ENCODE measurements at regions not wholly inside any gene's neighbourhood (a gene's known extent, or its start where the extent isn't known, plus 50 kb on each side); places are given as distances from the start of the nearest gene placed in this dataset.

DNA sequence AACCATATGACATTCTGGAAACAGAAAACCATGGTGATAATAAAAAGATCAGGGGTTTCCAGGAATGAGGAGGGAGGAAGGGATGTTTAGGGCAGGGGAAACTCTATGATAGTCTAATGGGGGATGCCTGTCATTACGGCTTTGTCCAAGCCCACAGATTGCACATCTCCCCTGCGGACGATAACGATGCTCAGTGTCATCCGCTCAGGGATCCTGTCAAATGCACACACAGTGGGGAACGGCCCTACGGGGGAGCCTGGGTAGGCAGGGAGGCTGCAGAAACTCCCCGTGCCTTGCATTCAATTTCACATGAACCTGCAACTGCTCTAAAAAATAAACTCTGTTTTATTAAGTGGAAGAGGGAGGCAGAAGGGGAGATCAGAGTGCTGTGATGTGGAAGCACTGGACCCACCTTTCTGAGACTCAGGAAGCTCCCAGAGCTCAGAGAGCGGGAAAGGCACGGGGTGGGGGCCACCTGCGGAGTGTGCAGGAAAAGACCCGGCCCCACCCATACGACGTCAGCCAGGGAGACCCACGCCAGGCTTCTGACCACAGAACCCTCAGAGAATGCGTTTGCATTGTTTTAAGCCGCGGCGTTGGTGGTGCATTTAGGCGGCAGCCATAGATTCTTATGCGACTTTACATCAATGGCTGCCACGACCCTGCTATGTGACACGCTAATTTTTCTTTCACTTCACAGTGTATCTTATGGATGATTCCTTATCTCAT is 543.5 kb downstream of the BRD1 start:
- ATAC-seq (replicated peaks in 1 of 2) (no peak), DNase-seq (no peak)
- peaks cover 6% of the 10 kb centered on the region for H3K27me3 Mint-ChIP-seq (ENCODE audit: low read depth)

DNA sequence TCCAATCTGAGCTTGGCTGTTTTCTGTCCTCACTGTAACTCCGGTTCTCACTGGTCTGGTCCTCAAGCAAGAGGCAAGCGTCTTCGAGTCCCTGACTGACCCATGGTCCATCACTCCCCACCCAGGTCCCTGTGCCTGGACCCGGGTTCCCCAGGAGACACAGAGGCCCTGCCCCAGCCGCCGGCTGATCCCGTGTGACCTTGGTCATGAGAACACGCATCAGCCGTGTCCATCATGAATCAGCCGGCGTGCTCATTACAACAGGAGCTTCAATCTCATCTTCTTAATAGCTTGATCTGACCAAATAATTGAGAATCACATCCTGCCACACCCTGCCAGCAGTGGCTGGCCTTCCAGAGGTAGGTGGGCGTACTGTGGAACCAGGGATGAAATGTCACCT is 545.1 kb downstream of the BRD1 start:
- no peak for ATAC-seq (replicated peaks in 1 of 2)
- Mint-ChIP-seq H3K36me3 (ENCODE audit: insufficient read depth in 2 of 2) (peaks cover 0 to 1% of the 10 kb centered on the region in 2 donors), H3K27me3 (ENCODE audit: low read depth) (no peaks in the 10 kb centered on the region), H3K9me3 (peaks cover 2 to 4% of the 10 kb centered on the region in 2 donors), H3K4me3 (no peak overlapping the region), H3K4me1 (ENCODE audit: low read depth) (no peaks in the 10 kb centered on the region), H3K27ac (no peak overlapping the region)
- no peak for DNase-seq

More for the DNA sequence above, 543.5 kb downstream of the BRD1 start:
- H3K9me3 Mint-ChIP-seq, result peaks cover 2 to 4% of the 10 kb centered on the region in 2 donors
- H3K27ac Mint-ChIP-seq, result no peak overlapping the region
- no peaks in the 10 kb centered on the region for H3K4me1 Mint-ChIP-seq (ENCODE audit: low read depth)
- no peak overlapping the region for H3K4me3 Mint-ChIP-seq
- peaks cover 0 to 1% of the 10 kb centered on the region in 2 donors for H3K36me3 Mint-ChIP-seq (ENCODE audit: insufficient read depth in 2 of 2)

DNA sequence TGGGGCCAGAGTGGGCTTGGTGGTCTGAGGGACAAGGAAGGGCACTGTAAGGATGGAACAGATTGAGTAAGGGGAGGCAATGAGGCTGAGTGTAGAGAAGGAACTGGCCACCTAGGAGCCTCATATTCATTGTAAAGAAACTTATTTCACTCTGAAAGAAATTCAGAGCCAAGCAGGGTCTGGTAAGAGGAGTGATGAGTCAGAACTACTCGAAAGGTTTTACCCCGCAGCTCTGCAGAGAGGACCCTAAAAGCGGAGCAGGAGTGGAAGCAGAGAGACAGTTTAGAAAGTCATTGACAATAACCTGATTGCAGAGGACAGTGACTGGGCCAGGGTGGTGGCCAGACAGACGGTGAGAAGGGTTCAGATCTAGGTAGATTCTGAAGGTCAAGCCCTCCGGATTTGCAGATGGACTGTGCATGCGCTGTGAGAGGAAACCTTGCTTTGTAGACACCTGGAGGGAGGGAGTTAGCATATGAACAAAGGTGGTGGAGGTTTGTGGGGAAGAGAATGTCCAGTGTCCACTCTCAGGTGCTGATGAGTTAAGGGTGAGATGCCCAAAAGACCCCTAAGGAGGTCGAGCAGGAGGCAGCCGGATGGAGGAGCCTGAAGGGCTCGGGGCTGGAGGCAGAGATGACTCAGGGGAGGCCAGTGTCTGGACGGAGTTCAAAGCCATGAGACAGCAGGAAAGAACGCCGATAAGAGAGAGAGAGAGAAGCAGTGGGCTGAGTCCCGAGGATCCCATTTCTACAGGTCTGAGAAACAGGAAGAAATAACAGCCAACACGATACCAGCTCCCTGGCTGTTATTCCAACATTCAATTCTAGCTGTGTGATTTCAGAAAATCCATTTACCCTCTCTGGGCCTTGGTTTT is 546.0 kb downstream of the BRD1 start:
- no peak overlapping the region for H3K27ac Mint-ChIP-seq
- H3K36me3 Mint-ChIP-seq (ENCODE audit: insufficient read depth in 2 of 2), result peaks cover 0 to 1% of the 10 kb centered on the region in 2 donors
- no peaks in the 10 kb centered on the region for H3K27me3 Mint-ChIP-seq (ENCODE audit: low read depth)
- H3K4me1 Mint-ChIP-seq (ENCODE audit: low read depth), result no peaks in the 10 kb centered on the region
- no peak for DNase-seq
- no peak for ATAC-seq (replicated peaks in 1 of 2)
- H3K4me3 Mint-ChIP-seq, result no peak overlapping the region
- peaks cover 2 to 4% of the 10 kb centered on the region in 2 donors for H3K9me3 Mint-ChIP-seq

DNA sequence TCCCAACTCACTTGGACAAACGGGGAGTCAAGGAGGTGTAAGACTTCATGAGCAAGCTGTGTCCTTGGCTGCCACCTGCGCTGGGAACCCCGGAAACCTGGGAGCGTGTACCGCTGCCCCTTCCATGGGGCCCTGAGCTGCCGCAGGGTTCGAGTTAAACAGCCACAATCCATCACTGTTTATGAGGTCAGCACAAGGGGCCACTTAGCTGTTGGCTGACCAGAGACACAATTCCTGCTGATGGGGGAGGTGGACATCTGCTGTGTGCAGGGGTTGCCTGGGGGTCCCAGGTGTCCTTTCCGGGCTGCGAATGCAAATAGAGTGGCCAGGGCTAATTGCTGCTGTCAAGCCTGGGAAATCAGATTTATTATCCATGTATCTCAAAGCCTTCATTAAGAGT is 549.3 kb downstream of the BRD1 start:
- Mint-ChIP-seq H3K36me3 (ENCODE audit: insufficient read depth in 2 of 2) (peaks cover 0 to 1% of the 10 kb centered on the region in 2 donors), H3K27me3 (ENCODE audit: low read depth) (no peaks in the 10 kb centered on the region), H3K4me3 (no peak overlapping the region), H3K27ac (no peak overlapping the region), H3K4me1 (ENCODE audit: low read depth) (no peaks in the 10 kb centered on the region), H3K9me3 (peaks cover 2 to 4% of the 10 kb centered on the region in 2 donors)
- no peak for ATAC-seq (replicated peaks in 1 of 2)
- no peak for DNase-seq

DNA sequence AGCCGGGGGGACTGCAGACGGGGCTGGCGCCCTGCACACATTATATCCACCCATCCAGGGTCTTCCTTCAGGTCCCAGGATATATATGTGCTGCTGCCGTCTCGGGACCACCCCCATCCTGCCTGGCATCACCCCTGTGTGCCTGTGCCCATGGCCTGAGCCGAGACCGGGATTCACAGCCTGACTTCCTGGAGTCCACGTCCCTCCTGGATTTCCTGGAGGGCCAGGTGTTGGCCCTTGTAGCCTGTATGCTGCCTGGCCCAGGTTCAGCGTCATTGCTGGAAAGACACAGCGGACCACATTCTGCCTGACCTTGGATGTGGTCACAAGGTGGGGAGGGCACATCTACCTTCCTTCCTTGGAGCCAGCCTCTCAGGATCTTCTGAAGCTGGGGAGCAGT is 551.1 kb downstream of the BRD1 start:
- Mint-ChIP-seq H3K27ac (no peak overlapping the region), H3K9me3 (peaks cover 2 to 4% of the 10 kb centered on the region in 2 donors), H3K4me1 (ENCODE audit: low read depth) (no peaks in the 10 kb centered on the region), H3K4me3 (no peak overlapping the region), H3K27me3 (ENCODE audit: low read depth) (peaks cover under 1% of the 10 kb centered on the region), H3K36me3 (ENCODE audit: insufficient read depth in 2 of 2) (peaks cover 0 to 1% of the 10 kb centered on the region in 2 donors)
- DNase-seq, result no peak
- no peak for ATAC-seq (replicated peaks in 1 of 2)

DNA sequence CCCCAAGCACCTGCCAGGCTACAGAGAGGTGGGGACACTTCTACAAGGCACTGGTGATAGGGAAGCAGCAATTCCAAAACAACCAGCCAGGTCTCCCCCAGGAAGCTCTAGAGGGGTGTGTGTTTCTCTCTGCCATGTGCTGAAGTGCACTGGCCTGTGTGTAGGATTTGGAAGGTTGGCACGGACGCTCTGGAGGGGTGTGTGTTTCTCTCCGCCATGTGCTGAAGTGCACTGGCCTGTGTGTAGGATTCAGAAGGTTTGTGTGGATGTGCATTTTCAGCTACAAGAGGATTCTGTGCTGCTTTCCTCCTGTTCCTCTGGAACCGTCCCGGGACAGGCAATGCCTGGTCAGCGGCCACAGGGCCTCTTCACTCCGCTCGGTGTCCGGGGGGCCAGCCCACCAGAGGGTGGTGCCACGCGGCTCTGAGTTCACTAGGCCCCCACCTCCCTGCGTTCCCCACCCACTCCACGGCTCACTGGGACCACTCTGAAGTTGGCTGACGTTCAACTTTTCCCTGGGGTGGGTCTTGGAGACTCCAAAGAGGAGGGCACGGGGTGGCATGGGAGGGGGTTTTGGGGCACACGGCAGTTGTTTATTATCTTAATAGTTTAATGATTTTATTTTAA is 552.8 kb downstream of the BRD1 start:
- no peaks in the 10 kb centered on the region for H3K4me1 Mint-ChIP-seq (ENCODE audit: low read depth)
- H3K27me3 Mint-ChIP-seq (ENCODE audit: low read depth), result peaks cover 14% of the 10 kb centered on the region
- H3K9me3 Mint-ChIP-seq, result peaks cover 0 to 2% of the 10 kb centered on the region in 2 donors
- no peak for ATAC-seq (replicated peaks in 1 of 2)
- H3K36me3 Mint-ChIP-seq (ENCODE audit: insufficient read depth in 2 of 2), result peaks cover 0 to 1% of the 10 kb centered on the region in 2 donors
- H3K4me3 Mint-ChIP-seq, result no peak overlapping the region
- no peak for DNase-seq
- no peak overlapping the region for H3K27ac Mint-ChIP-seq

DNA sequence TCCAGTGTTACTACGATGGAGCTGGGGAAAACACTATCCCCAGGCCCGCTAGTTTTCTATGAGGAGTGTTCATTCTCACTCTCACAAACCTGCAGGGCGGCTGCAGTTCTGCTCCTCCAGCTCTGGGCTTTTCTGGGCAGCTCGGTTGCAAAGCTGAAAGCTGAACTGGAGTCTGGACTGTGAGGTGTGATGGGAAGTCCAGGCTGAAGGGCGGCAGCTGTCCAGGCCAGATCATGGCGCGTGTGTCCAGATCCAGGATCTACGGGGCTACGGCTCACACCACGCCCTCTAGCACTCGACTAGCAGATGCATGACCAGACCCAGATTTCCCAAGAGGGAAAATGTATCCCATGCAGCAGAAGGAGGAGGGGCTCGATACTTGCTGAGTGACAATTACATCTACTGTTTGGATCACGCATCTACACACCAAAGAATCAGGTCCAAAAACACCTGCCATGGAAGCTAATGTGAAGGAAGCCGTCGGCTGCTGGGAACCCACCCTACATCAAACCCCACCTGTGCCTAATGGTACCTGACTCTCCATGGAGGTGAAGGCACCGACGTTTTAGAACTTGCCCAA is 555.0 kb downstream of the BRD1 start:
- ATAC-seq (replicated peaks in 1 of 2), result no peak
- no peak for DNase-seq
- no peaks in the 10 kb centered on the region for H3K4me1 Mint-ChIP-seq (ENCODE audit: low read depth)
- peaks cover 36% of the 10 kb centered on the region for H3K27me3 Mint-ChIP-seq (ENCODE audit: low read depth)
- H3K9me3 Mint-ChIP-seq, result no peaks in the 10 kb centered on the region
- H3K4me3 Mint-ChIP-seq, result no peak overlapping the region
- no peaks in the 10 kb centered on the region for H3K36me3 Mint-ChIP-seq (ENCODE audit: insufficient read depth in 2 of 2)
- no peak overlapping the region for H3K27ac Mint-ChIP-seq

DNA sequence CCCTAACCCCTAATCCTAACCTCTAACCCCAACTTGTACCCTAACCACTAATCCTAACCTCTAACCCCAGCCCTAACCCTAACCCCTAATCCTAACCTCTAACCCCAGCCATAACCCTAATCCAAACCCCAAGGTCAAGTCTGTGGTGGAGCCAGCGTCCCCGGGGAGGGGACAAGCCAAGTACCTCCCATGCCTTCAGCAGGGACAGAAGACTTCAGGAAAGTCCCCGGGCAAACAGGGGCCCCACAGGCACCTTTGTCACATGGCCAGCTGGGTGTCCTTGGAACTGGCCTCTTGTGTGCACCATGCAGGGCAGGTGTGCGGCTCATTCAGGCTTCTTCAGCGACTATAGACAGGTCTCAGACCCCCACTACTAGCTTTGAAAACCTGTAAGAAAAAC is 555.8 kb downstream of the BRD1 start:
- ATAC-seq (replicated peaks in 1 of 2), result no peak
- no peaks in the 10 kb centered on the region for H3K9me3 Mint-ChIP-seq
- no peak overlapping the region for H3K4me3 Mint-ChIP-seq
- no peak for DNase-seq
- H3K4me1 Mint-ChIP-seq (ENCODE audit: low read depth), result no peaks in the 10 kb centered on the region
- no peak overlapping the region for H3K27ac Mint-ChIP-seq
- peaks cover 40% of the 10 kb centered on the region for H3K27me3 Mint-ChIP-seq (ENCODE audit: low read depth)
- no peaks in the 10 kb centered on the region for H3K36me3 Mint-ChIP-seq (ENCODE audit: insufficient read depth in 2 of 2)

DNA sequence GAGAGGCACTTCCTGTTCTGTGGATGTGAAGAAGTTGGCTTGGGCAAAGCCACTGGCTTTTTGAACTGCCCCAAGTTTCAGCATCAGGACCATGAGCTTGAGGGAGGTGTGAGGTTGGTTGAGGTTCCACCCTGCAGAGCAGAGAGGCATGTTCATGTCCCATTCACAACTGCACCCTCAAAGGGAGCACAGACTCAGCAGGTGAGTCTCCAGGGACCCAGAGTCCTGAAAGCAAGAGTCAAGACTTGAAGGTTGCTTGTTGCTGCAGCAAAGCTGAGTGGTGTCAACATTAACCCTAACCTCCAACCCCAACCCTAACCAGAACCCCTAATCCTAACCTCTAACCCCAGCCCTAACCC is 556.3 kb downstream of the BRD1 start:
- Mint-ChIP-seq H3K27ac (no peak overlapping the region), H3K27me3 (ENCODE audit: low read depth) (peaks cover 40% of the 10 kb centered on the region), H3K4me3 (no peak overlapping the region), H3K4me1 (ENCODE audit: low read depth) (no peaks in the 10 kb centered on the region), H3K36me3 (ENCODE audit: insufficient read depth in 2 of 2) (no peaks in the 10 kb centered on the region), H3K9me3 (no peaks in the 10 kb centered on the region)
- DNase-seq, result no peak
- ATAC-seq (replicated peaks in 1 of 2), result no peak

DNA sequence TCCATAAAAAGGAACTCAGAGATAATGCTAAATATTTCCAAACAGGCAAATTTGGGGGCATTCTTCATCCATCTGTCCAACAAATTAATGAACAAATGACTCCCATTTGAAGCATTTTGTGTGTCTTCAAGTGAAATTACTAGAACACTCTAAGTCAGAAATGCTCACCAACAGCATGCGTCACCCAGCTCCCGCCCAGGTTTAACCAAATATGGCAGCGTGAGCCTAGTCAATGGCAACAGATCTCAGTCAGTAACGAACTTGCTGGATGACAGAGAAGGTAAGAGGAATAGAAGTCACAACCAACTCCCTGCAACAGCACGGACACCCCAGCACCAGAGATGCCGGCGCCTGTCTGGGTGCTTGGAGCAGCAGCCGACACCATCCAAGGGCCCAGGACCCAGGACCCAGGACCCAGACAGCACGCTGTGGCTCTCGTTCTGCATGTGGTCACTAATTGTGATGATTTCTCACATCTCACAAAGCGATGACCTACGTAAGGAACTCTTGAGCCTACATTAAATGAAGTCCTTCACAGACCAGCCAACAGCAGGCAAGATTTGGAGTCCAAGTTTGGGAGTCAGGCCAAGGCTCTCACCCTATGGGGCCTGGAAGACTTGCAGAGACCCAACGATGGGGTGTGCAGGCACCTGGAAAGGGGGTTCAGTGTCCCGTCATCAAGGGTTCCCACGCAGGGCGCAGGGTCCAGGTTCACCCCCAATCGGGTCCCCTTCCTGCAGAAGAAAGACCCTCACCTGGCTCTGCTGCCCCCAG is 556.9 kb downstream of the BRD1 start:
- peaks cover 40% of the 10 kb centered on the region for H3K27me3 Mint-ChIP-seq (ENCODE audit: low read depth)
- no peak for DNase-seq
- H3K4me1 Mint-ChIP-seq (ENCODE audit: low read depth), result no peaks in the 10 kb centered on the region
- no peak overlapping the region for H3K4me3 Mint-ChIP-seq
- no peak overlapping the region for H3K27ac Mint-ChIP-seq
- no peak for ATAC-seq (replicated peaks in 1 of 2)
- no peaks in the 10 kb centered on the region for H3K36me3 Mint-ChIP-seq (ENCODE audit: insufficient read depth in 2 of 2)
- no peaks in the 10 kb centered on the region for H3K9me3 Mint-ChIP-seq

DNA sequence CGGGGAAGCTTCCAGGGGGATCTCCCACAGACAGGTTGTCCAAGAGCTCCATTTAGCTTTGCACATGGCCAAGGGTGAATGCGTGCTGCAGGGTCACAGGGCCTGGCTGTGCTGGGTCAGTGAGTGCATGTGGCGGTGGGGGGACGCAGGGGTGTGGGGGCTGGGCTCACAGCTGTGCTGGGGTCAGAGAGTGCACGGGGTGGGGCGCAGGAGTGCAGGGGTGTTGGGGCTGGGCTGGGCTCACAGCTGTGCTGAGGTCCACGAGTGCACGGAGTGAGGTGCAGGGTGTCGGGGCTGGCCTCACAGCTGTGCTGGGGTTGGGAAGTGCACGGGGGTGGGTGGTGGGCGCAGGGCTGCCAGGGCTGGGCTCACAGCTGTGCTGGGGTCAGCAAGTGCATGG is 557.7 kb downstream of the BRD1 start:
- ATAC-seq (replicated peaks in 1 of 2) (no peak), DNase-seq (no peak)
- Mint-ChIP-seq H3K4me1 (ENCODE audit: low read depth) (no peaks in the 10 kb centered on the region), H3K27me3 (ENCODE audit: low read depth) (peaks cover 40% of the 10 kb centered on the region), H3K4me3 (no peak overlapping the region), H3K27ac (no peak overlapping the region), H3K9me3 (no peaks in the 10 kb centered on the region), H3K36me3 (ENCODE audit: insufficient read depth in 2 of 2) (no peaks in the 10 kb centered on the region)

DNA sequence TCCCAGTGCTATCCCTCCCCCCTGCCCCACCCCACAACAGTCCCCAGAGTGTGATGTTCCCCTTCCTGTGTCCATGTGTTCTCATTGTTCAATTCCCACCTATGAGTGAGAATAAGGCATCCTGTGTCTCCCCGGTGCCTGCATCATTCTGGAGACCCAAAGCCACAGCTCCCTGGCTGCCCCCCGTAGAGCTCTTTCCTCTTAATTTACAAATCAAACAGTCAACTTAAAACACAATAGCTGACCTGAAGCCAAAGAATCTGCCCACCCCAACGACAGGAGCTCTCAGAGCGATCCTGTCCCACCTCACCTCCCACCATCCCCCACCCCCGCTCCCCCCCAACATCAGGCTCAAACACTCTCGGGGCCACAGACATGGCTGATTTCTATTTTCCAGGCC is 558.3 kb downstream of the BRD1 start:
- no peak overlapping the region for H3K27ac Mint-ChIP-seq
- peaks cover 40% of the 10 kb centered on the region for H3K27me3 Mint-ChIP-seq (ENCODE audit: low read depth)
- no peaks in the 10 kb centered on the region for H3K9me3 Mint-ChIP-seq
- H3K4me3 Mint-ChIP-seq, result no peak overlapping the region
- no peaks in the 10 kb centered on the region for H3K36me3 Mint-ChIP-seq (ENCODE audit: insufficient read depth in 2 of 2)
- H3K4me1 Mint-ChIP-seq (ENCODE audit: low read depth), result no peaks in the 10 kb centered on the region
- ATAC-seq (replicated peaks in 1 of 2) (no peak), DNase-seq (no peak)
